ENCODE measurements at regions not wholly inside any gene's neighbourhood (a gene's known extent, or its start where the extent isn't known, plus 50 kb on each side); places are given as distances from the start of the nearest gene placed in this dataset.
"Not testable (repeated sequence)": the region's sequence is repeated elsewhere in the genome, so short reads cannot be mapped to it uniquely, and the experiment has no call there.

DNA sequence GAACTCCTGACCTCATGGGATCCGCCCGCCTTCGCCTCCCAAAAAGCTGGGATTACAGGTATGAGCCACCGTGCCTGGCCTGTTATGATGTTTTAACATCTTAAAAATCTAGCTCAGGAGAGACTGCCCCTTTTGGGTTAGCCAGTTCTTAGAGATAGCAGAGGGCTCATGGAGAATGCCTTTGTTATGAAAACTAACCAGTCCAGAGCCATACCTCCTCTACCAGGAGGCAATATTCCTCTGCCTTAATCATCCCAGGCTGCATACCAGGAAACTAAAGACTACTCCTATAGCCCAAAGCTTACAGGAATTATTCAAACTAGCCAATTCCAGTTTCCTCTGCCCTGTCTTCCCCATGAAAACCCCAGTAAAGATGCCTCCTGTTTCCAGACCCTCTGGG lies 96.0 kb upstream of the MDM1 start:
- DNase-seq: peak; percentile 19

DNA sequence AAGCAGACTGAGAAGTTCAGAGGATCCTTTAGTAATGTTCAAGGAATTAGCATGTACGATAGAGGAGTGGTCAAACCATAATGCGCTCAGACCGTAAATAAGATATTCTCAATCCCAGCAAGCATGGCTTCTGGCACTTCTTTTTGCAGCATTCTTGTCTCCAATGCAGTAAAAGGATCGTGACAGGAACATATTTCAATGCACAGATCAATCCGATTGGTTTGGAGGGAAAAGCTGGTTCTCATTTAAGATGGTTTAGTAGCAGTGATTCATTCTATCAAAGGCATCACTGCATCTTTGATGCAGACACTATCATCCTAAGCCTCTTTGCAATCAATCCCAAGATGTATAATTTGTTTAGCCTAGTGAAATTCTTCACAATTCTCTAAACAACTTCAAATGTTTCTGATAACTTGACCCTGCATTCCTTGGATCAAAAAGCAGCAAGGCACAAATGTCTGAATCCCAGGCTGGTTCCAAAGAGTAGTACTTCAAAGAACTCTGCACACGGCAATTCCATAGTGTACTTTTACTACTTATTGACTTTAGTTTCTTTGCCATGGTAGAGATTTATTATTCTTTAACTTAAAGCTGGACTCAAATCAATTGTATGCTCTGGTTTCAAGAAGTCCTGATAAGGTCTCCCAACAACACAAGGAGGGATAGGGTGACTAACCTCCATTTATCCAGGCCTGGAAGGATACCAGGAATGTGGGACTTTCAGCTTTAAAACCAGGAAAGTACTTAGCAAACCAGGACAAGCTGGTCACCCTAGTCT lies 96.8 kb upstream of the MDM1 start:
- DNase-seq: peak; percentile 62

DNA sequence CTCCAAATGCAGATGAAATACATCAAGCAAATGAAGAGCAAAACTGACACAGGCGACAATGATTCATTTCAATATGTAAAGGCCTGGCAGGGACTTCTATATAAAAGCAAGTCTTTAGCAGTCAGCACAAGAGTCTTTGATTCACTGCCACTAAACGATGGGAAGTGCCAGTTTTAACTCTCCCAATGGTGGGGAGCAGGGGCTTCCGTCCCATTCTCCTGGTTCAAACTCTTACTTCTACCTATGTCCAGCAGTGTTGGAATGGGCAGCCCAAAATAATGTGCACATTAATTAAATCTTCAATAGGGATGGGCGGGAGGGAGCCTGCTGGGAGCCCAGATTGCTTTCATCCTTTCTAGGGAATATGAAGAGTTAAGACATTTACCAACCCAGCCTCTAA lies 97.5 kb upstream of the MDM1 start:
- no peak for DNase-seq

DNA sequence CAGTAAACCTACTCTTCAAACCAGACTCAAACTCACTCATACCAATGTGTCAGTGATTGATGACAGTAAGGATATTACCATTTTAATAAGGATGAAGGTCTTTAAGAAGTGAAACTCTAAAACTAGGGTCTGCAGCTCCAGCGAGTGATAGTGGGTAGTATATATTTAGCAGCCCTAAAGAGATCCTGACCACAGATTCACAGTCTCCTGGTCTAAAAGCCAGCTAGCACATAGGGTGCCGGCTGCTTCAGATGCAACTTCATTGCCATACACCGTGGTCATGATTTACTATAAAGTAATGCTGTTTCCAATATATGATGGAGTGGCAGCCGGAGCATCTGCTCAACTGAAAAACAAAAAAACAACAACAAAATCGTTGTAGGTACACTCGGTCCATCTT lies 99.6 kb upstream of the MDM1 start:
- no peak for DNase-seq

DNA sequence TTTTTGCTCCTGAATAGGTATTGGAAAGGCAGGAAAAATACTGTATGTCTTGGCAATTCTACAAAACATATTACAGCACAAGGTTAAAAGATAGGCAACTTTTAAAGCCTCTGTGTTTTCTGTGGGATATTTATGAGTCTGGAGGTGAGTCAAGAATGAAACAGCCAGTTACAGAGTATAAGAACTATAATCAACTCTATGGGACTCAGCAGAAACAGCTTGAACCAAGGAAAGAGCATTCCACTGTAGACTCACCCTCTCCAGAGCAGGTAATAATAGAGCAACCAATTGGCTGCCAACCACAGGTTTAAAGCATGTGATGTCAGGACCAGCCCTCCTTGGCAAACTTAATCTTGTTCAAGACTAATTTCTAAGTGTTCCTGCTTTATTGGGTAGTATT lies 100.5 kb upstream of the MDM1 start:
- no peak for DNase-seq

DNA sequence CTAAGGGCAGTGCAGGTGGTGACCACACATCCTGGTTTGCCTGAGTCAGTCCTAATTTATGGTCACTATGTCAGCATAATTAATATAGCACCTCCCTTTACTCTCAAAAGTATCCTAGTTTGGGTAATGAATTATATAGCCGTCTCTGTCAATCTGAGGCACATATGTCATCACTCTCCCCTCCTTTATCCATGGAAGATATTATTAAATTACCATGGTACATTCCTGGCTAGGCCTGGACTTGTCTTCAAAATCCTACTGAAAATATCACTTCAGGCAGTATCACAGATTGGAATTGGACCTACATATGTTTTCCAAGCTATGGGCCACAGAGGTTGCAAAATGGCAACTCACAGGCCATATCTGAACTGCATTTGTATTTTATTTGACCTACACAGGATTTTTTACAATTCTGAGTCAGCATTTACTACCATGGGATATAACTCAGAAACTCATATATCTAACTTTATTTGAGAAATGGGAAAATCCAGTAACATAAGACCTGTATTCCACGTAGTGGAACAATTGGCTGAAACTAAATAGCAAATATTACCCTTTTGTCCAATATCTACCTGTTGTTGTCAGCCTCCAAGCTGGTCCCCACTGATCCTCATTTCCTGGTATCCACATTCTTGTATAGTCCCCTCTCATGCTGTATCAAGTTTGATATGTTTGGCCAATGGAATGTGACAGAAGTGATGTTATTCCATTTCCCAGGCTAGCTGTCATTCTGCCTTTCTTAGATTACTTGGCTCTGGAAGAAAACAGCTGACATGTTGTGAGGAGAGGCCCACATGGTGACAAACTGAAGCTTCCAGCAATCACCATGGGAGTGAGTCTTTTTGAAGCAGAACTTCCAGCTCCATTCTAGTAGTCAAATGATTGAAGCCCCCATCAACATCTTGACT lies 102.5 kb upstream of the MDM1 start:
- DNase-seq: no peak

DNA sequence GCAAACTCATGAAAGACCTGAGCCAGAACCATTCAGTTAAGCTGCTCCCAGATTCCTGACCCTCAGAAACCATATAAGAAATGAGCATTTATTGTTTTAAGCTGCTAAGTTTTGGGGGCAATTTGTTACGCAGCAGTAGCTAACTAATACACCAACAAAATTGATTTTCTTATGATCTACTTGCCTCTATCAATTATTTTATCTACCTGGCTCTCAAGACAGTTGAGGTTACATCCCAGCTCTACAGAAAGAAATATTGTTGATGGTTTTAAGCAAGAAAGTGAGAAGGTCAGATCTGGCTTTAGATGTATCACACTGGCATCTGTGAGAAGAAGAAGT lies 103.1 kb upstream of the MDM1 start:
- DNase-seq: no peak

DNA sequence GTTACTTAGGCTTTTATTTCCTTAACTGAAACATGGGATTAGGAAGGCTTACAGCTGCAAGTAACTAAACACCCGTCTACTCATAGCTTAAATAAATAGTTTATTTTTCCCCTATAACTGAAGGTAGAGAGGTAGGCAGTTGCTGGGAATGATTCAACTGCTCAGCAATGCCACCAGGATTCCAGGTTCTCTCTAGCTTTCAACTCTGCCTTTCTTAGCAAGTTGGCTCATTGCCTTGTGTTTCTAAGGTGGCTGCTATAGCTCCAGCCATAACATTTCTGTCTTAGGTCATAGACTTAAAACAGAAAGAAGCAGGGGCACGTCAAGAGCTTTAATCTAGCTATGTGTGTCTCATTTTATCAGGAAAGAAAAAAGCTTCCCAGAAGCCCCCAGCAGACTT lies 103.7 kb upstream of the MDM1 start:
- DNase-seq: no peak

DNA sequence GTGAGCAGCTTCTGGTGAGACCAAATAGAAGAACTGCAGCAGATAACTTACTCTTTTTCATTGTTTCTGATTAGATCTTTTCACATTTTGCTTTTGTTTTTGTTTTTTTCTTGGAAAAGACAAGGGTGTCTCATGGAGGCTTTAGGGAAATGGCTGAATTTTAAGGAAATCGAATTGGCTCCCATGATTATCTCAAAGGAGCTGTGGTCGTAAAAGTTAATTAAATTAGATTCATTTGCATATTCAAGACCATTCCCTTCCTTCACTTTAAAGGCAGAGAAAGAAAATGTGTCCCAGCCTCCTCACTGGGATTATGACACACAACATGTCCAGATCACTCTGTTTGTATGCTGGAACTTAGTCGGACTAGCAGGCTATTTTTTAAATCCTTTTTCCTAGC lies 106.4 kb upstream of the MDM1 start:
- no peak for DNase-seq

DNA sequence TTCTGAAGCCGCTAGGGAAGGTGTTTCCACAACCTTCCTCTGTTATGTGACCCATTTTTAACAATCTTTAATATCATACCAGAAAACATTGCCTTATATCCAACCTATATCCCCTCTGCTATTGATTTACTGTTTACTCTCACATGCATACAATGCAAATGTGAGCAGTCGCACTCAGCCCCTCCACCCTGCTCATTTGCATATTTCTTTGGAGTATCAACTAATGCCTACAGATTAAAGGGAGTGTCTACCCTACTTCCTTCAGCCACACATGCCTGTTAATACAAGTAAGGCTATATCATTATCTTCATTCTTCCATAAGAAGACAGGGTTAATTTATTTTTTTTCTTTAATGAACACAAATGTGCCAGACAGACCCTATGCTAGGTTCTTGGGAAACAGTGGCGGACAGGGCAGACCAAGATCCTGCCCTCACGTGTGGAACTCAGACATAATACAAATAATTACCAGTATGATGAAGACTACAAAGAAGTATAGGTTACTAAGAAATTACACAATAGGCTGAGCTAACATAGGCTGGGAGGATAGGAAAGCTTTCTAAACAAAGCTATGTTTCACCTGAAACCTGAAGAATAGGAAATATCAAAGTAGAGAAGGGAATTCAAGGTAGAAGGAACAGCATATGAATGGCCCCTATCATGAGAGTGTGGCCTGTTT lies 107.3 kb upstream of the MDM1 start:
- no peak for DNase-seq

DNA sequence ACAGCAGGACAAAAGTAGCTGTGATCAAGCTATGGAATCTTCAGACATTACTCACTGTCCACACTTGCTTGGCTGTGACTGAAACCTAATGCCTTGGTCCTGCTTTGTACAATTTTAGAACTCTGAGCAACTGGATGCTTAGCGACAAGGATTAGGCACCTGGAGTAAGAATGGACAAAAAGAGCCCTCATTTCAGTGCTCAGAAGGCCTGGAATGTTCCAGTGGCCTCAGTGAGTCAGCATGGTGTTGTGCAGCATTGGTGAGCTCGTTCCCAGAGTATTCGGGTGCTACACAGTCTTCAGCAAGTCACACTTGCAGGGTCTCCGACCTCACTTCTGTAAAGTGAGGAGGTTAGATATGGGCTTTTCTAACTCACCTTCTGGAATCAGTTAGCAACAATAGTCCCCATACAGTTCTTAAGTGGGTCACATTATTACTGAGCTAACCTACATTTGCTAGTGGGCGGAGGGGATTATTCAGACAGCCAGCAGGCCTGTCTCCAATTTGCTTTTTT lies 108.0 kb upstream of the MDM1 start:
- peak; percentile 55 for DNase-seq

DNA sequence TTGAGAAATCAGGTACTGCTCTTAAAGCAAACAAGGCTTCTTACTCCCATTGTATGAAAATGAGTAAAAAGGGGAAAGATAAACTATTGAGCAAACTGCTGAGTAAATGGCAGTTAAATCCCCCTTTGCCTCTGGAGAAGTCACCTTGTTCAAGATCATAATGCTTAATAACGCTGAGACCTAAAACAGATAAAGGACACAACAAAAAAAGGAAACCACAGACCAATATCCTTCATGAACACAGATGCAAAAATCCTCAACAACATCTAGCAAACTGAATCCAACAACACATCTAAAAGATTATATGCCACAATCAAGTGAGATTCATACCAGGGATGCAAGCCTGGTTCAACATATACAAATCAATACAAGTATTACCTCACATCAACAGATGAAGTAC lies 109.0 kb upstream of the MDM1 start:
- DNase-seq: no peak

DNA sequence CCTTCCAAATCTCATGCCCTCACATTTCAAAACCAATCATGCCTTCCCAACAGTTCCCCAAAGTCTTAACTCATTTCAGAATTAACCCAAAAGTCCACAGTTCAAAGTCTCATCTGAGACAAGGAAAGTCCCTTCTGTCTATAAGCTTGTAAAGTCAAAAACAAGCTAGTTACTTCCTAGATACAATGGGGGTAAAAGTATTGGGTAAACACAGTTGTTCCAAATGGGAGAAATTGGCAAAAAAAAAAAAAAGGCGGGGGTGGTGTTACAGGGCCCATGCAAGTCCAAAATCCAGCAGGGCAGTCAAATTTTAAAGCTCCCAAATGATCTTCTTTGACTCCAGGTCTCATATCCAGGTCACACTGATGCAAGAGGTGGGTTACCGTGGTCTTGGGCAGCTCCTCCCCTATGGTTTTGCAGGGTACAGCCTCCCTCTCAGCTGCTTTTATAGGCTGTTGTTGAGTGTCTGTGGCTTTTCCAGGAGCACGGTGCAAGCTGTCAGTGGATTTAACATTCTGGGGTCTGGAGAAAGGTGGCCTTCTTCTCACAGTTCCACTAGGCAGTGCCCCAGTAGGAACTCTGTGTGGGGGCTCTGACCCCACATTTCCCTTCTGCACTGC lies 110.3 kb upstream of the MDM1 start:
- not testable (repeated sequence) for DNase-seq

DNA sequence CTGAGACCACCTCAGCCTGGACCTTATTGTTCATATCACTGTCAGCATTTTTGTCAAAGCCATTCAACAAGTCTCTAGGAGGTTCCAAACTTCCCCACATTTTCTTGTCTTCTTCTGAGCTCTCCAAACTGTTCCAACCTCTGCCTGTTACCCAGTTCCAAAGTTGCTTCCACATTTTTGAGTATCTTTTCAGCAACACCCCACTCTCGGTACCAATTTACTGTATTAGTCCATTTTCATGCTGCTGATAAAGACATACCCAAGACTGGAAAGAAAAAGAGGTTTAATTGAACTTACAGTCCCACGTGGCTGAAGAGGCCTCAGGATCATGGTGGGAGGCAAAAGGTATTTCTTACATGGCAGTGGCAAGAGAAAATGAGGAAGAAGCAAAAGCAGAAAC lies 111.5 kb upstream of the MDM1 start:
- DNase-seq: not testable (repeated sequence)

DNA sequence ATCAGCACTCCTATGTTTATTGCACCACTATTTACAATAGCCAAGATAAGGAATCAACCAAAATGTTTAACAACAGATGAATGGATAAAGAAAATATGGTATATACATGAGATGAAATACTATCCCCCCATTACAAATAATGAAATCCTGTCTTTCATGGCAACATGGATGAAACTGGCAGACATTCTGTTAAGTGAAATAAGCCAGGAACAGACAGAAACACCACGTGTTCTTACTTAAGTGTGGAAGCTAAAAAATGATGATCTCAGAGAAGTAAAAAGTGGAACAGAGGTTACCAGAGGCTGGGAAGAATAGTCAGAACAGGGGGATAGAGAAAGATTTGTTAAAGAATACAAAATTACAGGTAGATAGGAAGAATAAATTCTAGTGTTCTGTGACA lies 113.7 kb upstream of the MDM1 start:
- no peak for DNase-seq

DNA sequence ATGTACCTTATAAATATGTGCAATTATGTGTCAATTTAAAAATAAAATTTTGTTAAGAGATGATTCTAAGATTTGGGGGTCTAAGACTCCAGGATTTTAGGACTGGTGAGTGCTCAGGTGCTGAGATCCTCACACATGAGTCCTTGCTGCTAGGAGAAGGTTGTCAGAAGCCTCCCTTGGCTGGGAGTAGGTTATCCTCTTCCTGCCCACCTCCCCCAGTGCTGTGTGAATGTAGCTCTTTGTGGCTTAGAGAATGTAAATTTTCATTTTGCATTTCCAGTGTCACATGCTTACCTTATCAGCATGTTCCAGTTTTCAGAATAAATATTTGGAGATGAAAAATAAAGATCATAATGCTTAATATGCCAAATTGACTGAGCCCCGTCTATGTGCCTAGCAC lies 114.2 kb upstream of the MDM1 start:
- DNase-seq: no peak

DNA sequence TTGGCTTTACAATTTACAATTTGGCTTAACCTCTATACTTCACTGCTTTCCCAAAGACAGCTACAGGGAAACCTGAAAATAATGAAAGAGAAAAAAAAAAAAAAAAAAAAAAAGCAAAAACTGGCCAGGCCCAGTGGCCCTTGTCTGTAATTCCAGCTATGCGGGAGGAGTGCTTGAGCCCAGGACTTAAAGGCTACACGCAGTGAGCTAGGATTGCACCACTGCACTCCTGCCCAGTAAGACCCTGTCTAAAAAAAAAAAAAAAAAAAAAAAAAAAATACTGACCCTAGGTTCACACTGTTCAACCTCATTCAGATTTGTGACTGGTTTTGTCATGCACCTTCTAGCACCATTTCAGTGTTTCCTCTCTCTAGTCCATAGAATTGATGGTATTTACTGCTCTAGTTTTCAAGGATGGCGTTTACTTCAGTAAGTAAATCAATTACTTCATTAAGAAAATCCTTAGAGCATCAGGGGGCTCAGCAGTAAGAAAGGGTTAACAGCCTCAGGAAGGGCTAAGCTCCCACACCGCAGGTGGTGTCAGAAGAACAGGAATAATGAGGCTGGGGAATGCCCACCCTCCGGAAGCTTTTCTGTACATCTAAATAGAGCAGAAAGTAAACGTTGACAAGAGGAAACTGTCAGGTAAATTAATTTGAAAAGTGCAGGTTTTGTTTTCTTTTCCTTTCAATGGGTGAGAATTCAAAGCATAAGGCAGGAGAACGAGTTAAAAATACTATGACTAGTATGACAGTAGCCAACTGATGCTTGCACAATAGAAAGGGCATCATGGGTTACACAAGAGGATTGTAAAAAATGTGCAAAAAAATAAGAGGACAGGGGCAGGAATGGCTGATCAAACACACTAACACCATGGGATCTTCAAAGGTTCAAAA lies 115.0 kb upstream of the MDM1 start:
- DNase-seq: no peak

DNA sequence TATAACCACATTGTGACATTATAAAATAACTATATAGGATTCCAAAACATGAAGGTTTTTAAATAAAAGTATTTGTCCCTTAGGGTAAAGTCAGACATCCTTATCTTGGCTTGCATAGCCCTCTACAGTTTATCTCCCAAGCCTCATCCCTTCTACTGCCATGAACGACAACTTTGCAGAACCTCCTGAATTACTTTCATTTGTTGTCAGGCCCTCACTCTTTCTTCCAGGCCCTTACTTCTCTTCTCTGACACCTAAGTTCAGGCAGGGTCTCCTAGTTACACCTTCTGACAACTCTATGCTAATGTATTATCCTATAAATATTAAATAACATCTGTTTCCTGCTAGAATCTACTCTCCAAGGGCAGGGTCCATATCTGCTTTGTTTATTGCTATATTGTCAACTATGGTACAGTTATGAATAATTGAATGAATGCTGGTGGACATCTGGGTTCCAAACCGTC lies 115.7 kb upstream of the MDM1 start:
- no peak for DNase-seq

DNA sequence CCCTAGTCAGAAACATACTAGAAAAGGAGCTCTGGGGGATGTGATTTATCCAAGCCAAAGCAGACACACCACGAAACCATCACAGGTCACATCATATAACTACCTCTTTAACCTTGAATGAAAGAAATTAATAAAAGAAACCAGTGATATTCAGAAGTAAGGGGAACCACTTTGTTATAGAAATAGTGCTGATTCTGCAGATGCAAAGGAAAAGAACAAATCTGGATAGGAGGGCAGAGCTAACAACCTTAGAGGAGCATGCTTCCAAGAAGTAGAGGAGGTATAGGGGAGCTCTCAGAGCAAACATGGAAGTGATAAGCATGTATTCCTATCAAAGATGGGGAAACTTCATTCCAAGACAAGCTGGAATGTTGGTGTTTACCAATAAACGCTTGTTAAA lies 117.0 kb upstream of the MDM1 start:
- DNase-seq: no peak

DNA sequence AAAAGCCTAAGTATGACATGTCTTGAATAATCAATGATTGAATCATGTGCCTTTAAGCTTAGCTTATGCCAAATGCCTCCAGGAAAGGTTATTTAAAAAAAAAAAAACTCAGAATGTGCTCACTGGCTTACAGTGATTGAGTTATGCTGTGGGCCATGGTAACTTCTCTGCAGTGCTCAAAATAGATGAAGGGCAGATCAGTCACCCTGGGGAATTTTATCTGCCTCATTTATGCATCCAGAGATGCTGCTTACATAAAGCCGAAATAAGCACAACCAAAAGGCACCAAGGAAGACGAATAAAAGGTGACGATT lies 118.7 kb upstream of the MDM1 start:
- DNase-seq: no peak

DNA sequence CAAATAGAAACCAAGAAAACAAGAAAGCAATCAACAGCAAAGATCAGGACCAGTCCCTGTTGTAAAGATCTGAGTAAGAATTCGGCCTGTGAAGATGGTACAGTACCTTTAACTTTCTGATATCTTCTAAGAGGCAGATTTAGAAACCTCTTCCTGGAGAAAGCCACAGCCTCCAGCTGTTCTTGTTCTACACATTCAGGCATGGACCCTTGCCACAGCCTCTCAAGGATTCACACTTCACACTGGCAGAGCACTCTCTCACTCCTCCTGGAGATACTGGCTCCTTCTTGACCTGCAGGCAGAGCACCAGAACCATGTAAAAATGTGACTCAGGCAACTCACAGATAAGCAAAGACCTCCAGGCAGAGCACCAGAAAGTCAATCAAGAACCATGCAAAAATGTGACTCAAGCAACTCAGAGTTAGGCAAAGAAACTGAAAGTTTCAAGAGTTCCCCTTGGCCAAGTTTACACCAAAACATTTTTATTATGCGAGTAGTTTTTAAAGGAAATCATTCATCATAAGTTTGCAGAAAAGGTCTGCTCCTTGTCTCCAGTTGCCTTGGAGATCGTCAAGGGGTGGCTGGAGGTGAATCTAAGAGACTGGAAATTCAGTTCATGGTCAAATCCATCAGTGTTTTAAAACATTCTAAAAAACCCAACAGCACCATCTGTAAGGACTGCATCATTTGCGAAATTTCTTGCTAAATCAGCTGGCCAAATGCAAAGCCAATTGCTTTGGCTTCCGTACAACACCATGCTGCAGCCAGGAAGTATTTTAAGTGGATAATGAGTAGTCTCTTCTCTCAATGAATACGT lies 119.3 kb upstream of the MDM1 start:
- peak; percentile 76 for DNase-seq

Measured in EL (cell line).